Neural crest cell (in vitro differentiated cells): ENCODE measurements at regions not wholly inside any gene's neighbourhood (a gene's known extent, or its start where the extent isn't known, plus 50 kb on each side); places are given as distances from the start of the nearest gene placed in this dataset.

Source experiments
- DNase-seq: peaks from one replicate; pipeline ENCODE4 v3.0.0; 2021; ENCODE audit warnings: low read depth, mixed read lengths, low spot score
- H3K27ac Mint-ChIP-seq: one replicate; pipeline ENCODE4 v1.8.0; 2021; ENCODE audit warnings: mild to moderate bottlenecking, mixed read lengths; ENCODE audit not compliant: unreplicated experiment
- H3K27me3 Mint-ChIP-seq: 2 replicates; pipeline ENCODE4 v1.8.0; 2021; ENCODE audit warnings: low read depth, mild to moderate bottlenecking, mixed read lengths
- H3K36me3 Mint-ChIP-seq: 2 replicates; pipeline ENCODE4 v1.8.0; 2021; ENCODE audit warnings: low read depth, mild to moderate bottlenecking, mixed read lengths
- H3K4me1 Mint-ChIP-seq: 2 replicates; pipeline ENCODE4 v1.8.0; 2021; ENCODE audit warnings: mixed read lengths
- H3K4me3 Mint-ChIP-seq: one replicate; pipeline ENCODE4 v1.8.0; 2021; ENCODE audit warnings: mild to moderate bottlenecking, mixed read lengths
- H3K9me3 Mint-ChIP-seq: 2 replicates; pipeline ENCODE4 v1.8.0; 2021; ENCODE audit warnings: mixed read lengths
- CTCF ChIP-seq: fragments of 200-600 bp; sonication (generic); conservative IDR thresholded peaks from 2 replicates; pipeline ENCODE4 v1.5.0; 2021; ENCODE audit warnings: antibody characterized with exemption, mild to moderate bottlenecking

DNA sequence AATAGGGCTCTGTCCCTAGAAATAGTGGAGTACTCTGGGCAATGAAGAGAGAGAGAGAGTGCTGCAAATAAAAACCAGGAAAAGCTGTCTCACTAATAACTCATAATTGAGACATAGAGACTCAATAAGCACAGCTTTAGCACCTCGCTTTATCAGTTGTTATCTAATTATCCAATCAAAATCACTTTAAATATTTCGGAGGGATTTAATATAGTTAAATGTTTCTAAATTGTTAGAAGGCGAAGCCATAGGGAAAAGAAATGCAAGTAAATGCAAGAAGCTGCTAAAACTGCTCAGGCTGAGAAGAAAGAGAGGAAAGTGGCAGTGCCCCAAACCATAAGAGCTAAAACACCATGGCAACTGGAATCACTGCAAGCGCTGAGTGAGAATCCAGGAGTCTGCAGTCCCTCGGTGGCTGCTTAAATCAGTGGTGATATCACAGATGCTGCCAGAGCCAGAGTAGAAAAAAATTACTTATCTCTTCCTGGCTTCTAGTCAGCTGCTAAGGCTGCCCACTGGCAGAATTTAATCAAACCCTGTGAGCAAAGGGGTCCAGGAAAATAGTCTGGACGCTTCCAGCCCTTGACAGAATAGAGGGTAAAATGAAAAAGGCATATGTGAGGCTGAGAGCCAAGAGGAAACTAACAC, 150.4 kb upstream of the CHRM2 start:
- DNase-seq: no peak
- Mint-ChIP-seq H3K4me1 (no peaks in the 10 kb centered on the region), H3K36me3 (peaks cover 2% of the 10 kb centered on the region), H3K27me3 (no peaks in the 10 kb centered on the region), H3K27ac (no peak overlapping the region), H3K9me3 (peaks cover 4% of the 10 kb centered on the region), H3K4me3 (no peak overlapping the region)
- no peak for TF ChIP-seq CTCF

GRCh38 chr7:136714062-136714461, 154.4 kb upstream of the CHRM2 start:
- H3K9me3 Mint-ChIP-seq: peaks cover 2% of the 10 kb centered on the region
- no peaks in the 10 kb centered on the region for H3K4me1 Mint-ChIP-seq
- H3K27me3 Mint-ChIP-seq: no peaks in the 10 kb centered on the region
- DNase-seq: no peak
- TF ChIP-seq CTCF: no peak
- H3K4me3 Mint-ChIP-seq: no peak overlapping the region
- no peak overlapping the region for H3K27ac Mint-ChIP-seq
- H3K36me3 Mint-ChIP-seq: peaks cover 2% of the 10 kb centered on the region

DNA sequence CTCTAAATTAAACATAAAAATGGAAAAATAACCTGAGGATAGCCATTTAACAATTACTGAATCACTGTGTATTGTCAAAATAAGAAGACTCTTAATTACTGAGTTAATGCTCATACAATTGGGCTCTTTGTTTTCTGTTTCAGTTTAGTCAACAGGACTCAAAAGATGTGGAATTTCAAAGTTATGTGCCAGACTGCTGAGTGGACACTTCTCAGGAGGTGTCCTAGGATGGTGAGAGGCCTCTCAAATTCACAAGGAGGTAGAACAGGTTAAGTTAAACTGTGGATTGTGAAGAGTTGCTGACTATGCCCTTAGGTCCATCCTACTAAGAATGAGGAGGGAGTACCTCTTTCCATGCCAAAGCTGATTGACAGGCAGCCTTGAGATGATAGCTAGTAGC, 157.7 kb upstream of the CHRM2 start:
- H3K27me3 Mint-ChIP-seq: no peaks in the 10 kb centered on the region
- no peak overlapping the region for H3K27ac Mint-ChIP-seq
- TF ChIP-seq CTCF: no peak
- H3K4me3 Mint-ChIP-seq: no peak overlapping the region
- no peak for DNase-seq
- H3K36me3 Mint-ChIP-seq: peaks cover 2% of the 10 kb centered on the region
- no peaks in the 10 kb centered on the region for H3K4me1 Mint-ChIP-seq
- peaks cover 2% of the 10 kb centered on the region for H3K9me3 Mint-ChIP-seq

GRCh38 chr7:136709876-136710275, 158.6 kb upstream of the CHRM2 start:
- Mint-ChIP-seq H3K27me3 (no peaks in the 10 kb centered on the region), H3K36me3 (peaks cover 2% of the 10 kb centered on the region), H3K4me3 (no peak overlapping the region), H3K27ac (no peak overlapping the region), H3K4me1 (no peaks in the 10 kb centered on the region), H3K9me3 (peaks cover 2% of the 10 kb centered on the region)
- no peak for TF ChIP-seq CTCF
- no peak for DNase-seq

DNA sequence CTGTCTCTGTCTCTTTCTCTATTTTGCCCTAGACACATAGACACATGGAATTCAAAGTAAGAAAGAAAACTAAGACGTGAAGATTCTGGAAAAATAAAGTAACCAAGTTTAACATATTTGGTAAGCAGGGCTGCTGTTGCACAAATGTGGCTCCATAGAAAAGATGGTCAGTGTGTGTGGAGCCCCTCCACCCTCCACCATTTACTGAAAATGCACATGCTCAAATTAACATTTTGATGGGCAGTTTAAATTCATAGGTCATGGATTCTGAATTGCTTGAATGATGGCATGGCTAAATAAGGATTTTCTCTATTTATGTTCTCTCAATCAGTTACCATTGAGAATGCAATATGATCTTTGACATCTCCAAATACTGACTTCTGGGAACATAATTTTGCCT, 165.5 kb upstream of the CHRM2 start:
- H3K27me3 Mint-ChIP-seq: no peaks in the 10 kb centered on the region
- no peak overlapping the region for H3K4me3 Mint-ChIP-seq
- no peak for DNase-seq
- no peak overlapping the region for H3K27ac Mint-ChIP-seq
- H3K36me3 Mint-ChIP-seq: no peaks in the 10 kb centered on the region
- TF ChIP-seq CTCF: no peak
- H3K4me1 Mint-ChIP-seq: no peaks in the 10 kb centered on the region
- no peaks in the 10 kb centered on the region for H3K9me3 Mint-ChIP-seq
